ENCODE measurements at regions not wholly inside any gene's neighbourhood (a gene's known extent, or its start where the extent isn't known, plus 50 kb on each side); places are given as distances from the start of the nearest gene placed in this dataset.

DNA sequence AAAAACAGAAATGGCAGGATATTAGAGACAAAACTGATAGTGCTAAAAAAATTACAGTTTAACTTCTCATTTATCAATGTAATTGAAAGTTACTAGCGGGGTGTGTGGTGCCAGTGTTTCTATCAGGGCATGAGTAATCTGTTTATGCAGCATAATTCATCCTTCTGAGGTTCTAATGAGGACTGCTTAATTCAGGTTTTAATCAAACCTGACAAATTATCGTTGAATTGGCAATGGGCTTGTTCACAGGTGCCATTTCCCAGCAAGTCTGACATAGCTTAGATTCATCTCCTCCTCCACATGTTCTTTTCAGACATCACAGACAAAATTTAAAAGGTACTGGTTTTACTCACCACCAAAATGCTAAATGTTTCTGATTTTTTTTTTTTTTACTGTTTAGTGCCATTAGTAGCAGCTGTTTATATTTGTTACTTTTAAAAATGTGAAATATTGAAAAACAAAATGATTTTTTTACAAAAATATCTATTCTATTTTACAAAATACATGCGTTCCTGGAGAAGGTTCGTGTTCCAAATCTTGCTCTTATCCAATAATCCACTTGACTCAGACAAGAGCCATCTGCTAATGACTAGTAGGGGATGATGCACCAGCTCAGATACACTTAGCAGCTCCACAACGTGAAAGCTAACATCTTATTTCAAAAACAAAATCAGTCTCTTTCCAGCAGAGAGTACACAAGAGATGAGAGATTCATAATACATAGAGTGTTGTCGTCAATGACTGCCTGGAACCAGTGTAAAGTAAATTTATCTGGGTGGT lies 447.7 kb upstream of the DPPA4 start:
- H3K4me1 Mint-ChIP-seq: no peaks in the 10 kb centered on the region
- no peak overlapping the region for H2AK5ac ChIP-seq (ENCODE audit: insufficient read length, low read length)
- no peak overlapping the region for H3K23ac ChIP-seq (ENCODE audit: insufficient read length, low read depth, low read length)
- no peak overlapping the region for H3T11ph ChIP-seq (ENCODE audit: low read length)
- no peak overlapping the region for H2BK5ac ChIP-seq (ENCODE audit: insufficient read length, low read length)
- H3K4me3 Mint-ChIP-seq: no peak overlapping the region
- no peaks in the 10 kb centered on the region for H3K23me2 ChIP-seq (ENCODE audit: insufficient read length, low read depth, low read length, poor library complexity, severe bottlenecking)
- no peak overlapping the region for H3K9ac ChIP-seq (ENCODE audit: extremely low read depth, insufficient read length, low read length)
- no peaks in the 10 kb centered on the region for H3K9me3 ChIP-seq (ENCODE audit: control insufficient read depth, low read depth, low read length)
- H3K14ac ChIP-seq (ENCODE audit: insufficient read depth, low read length): no peak overlapping the region
- peaks cover 3 to 14% of the 10 kb centered on the region in 2 experiments; a peak in 4 of 5 replicates for H3K9me3 Mint-ChIP-seq
- no peak overlapping the region for H2BK15ac ChIP-seq (ENCODE audit: low read depth, low read length)
- no peaks in the 10 kb centered on the region for H4K20me1 ChIP-seq (ENCODE audit: control insufficient read depth, insufficient read depth, insufficient read length)
- no peak overlapping the region for H3K27ac Mint-ChIP-seq
- no peak for DNase-seq
- H3K4me1 ChIP-seq (ENCODE audit: insufficient read depth, low read length): no peaks in the 10 kb centered on the region
- no CpG with 5 or more reads among the region's 6 CpGs for WGBS (ENCODE audit: extremely low coverage, insufficient read length, low lambda C conversion rate)
- TF ChIP-seq, protein P1, sequence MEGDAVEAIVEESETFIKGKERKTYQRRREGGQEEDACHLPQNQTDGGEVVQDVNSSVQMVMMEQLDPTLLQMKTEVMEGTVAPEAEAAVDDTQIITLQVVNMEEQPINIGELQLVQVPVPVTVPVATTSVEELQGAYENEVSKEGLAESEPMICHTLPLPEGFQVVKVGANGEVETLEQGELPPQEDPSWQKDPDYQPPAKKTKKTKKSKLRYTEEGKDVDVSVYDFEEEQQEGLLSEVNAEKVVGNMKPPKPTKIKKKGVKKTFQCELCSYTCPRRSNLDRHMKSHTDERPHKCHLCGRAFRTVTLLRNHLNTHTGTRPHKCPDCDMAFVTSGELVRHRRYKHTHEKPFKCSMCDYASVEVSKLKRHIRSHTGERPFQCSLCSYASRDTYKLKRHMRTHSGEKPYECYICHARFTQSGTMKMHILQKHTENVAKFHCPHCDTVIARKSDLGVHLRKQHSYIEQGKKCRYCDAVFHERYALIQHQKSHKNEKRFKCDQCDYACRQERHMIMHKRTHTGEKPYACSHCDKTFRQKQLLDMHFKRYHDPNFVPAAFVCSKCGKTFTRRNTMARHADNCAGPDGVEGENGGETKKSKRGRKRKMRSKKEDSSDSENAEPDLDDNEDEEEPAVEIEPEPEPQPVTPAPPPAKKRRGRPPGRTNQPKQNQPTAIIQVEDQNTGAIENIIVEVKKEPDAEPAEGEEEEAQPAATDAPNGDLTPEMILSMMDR (conservative IDR thresholded peaks at IDR 0.05): no peak
- no peaks in the 10 kb centered on the region for H3K27me3 Mint-ChIP-seq (ENCODE audit: low read depth)
- H4K8ac ChIP-seq (replicated peaks; ENCODE audit: insufficient read length, low read depth, low read length): no peak overlapping the region
- no peak overlapping the region for H4K91ac ChIP-seq (ENCODE audit: insufficient read length, low read depth, low read length)
- no peak overlapping the region for H3K4ac ChIP-seq (ENCODE audit: low read depth, low read length)
- no peaks in the 10 kb centered on the region for H3K79me2 ChIP-seq (ENCODE audit: insufficient read depth, low read length)
- no peak overlapping the region for H3K27ac ChIP-seq (ENCODE audit: insufficient read length, low read depth, low read length)
- H3K18ac ChIP-seq (ENCODE audit: insufficient read length, low read depth, low read length): no peak overlapping the region
- no peak overlapping the region for H4K5ac ChIP-seq (ENCODE audit: insufficient read length, low read depth, low read length)
- no peak overlapping the region for H3K56ac ChIP-seq (ENCODE audit: insufficient read length, low read depth, low read length)
- no peak overlapping the region for H3K4me2 ChIP-seq (ENCODE audit: insufficient read depth, insufficient read length, low read length)
- H2BK12ac ChIP-seq (ENCODE audit: insufficient read length, low read depth, low read length): no peak overlapping the region
- H3K27me3 ChIP-seq (ENCODE audit: insufficient read depth, low read length): no peaks in the 10 kb centered on the region
- no peaks in the 10 kb centered on the region for H3K79me1 ChIP-seq (ENCODE audit: insufficient read depth, low read depth, low read length, poor library complexity, severe bottlenecking)
- H3K36me3 Mint-ChIP-seq (ENCODE audit: insufficient read depth in 1 of 3, low read depth in 3 of 3): peaks cover 0 to 10% (median 3%) of the 10 kb centered on the region in 3 experiments; a peak in 3 of 7 replicates
- no peak overlapping the region for H2BK120ac ChIP-seq (ENCODE audit: low read depth, low read length, poor library complexity, severe bottlenecking)
- no peak overlapping the region for H2AFZ ChIP-seq (ENCODE audit: low read length)
- no peak overlapping the region for H2BK20ac ChIP-seq (ENCODE audit: low read depth, low read length, poor library complexity, severe bottlenecking)

Measured in H9 (cell line).